Non-pigmented ciliary epithelial cell (primary cell): ENCODE measurements at regions not wholly inside any gene's neighbourhood (a gene's known extent, or its start where the extent isn't known, plus 50 kb on each side); places are given as distances from the start of the nearest gene placed in this dataset.

ENCODE experiments used
- DNase-seq: peaks from one replicate; pipeline ENCODE4 v3.0.0-alpha.2; 2010; ENCODE audit warnings: low read depth

- no peak for DNase-seq
Measured at GRCh38 chr11:127073621-127074020, 73.1 kb upstream of the KIRREL3 start.

- DNase-seq = no peak
Measured at GRCh38 chr11:127071606-127072005, 71.0 kb upstream of the KIRREL3 start.

GRCh38 chr11:127070808-127071207 is 70.2 kb upstream of the KIRREL3 start:
- no peak for DNase-seq

- DNase-seq = no peak
Measured at GRCh38 chr11:127066401-127067090, 66.0 kb upstream of the KIRREL3 start.

GRCh38 chr11:127063241-127063640 is 62.7 kb upstream of the KIRREL3 start:
- DNase-seq = no peak

GRCh38 chr11:127061947-127062346 is 61.4 kb upstream of the KIRREL3 start:
- DNase-seq = no peak

- DNase-seq = no peak
Measured at GRCh38 chr11:127059750-127060149, 59.2 kb upstream of the KIRREL3 start.

GRCh38 chr11:127059286-127059685 is 58.7 kb upstream of the KIRREL3 start:
- DNase-seq = no peak

- no peak for DNase-seq
Measured at GRCh38 chr11:127058524-127058923, 58.0 kb upstream of the KIRREL3 start.

GRCh38 chr11:127057126-127057525 is 56.6 kb upstream of the KIRREL3 start:
- no peak for DNase-seq

GRCh38 chr11:127056338-127056971 is 55.9 kb upstream of the KIRREL3 start:
- no peak for DNase-seq

GRCh38 chr11:127055236-127055635 is 54.7 kb upstream of the KIRREL3 start:
- no peak for DNase-seq

GRCh38 chr11:127054153-127054552 is 53.6 kb upstream of the KIRREL3 start:
- DNase-seq = no peak

GRCh38 chr11:127052404-127052803 is 51.8 kb upstream of the KIRREL3 start:
- no peak for DNase-seq
